ENCODE measurements at regions not wholly inside any gene's neighbourhood (a gene's known extent, or its start where the extent isn't known, plus 50 kb on each side); places are given as distances from the start of the nearest gene placed in this dataset.
"Not testable (repeated sequence)": the region's sequence is repeated elsewhere in the genome, so short reads cannot be mapped to it uniquely, and the experiment has no call there.

- DNase-seq, result no peak
Observed at GRCh38 chr3:154898443-154898842, 181.7 kb upstream of the MME start.

- DNase-seq, result no peak
Observed at GRCh38 chr3:154893813-154894212, 186.3 kb upstream of the MME start.

GRCh38 chr3:154889227-154889634 is 190.9 kb upstream of the MME start:
- DNase-seq, result no peak

- DNase-seq, result no peak
Observed at GRCh38 chr3:154887869-154888268, 192.2 kb upstream of the MME start.

GRCh38 chr3:154886437-154886836 is 193.7 kb upstream of the MME start:
- peak in 1 of 2 donors; percentile 16 for DNase-seq

- DNase-seq, result no peak
Observed at GRCh38 chr3:154885418-154885817, 194.7 kb upstream of the MME start.

GRCh38 chr3:154884952-154885351 is 195.2 kb upstream of the MME start:
- no peak for DNase-seq

GRCh38 chr3:154875142-154875541 is 205.0 kb upstream of the MME start:
- DNase-seq, result no peak

GRCh38 chr3:154872696-154873095 is 207.4 kb upstream of the MME start:
- no peak for DNase-seq

- no peak for DNase-seq
Observed at GRCh38 chr3:154872074-154872473, 208.0 kb upstream of the MME start.

- DNase-seq, result no peak
Observed at GRCh38 chr3:154864947-154865346, 215.2 kb upstream of the MME start.

- DNase-seq, result no peak
Observed at GRCh38 chr3:154862265-154862664, 217.9 kb upstream of the MME start.

GRCh38 chr3:154852998-154853397 is 227.1 kb upstream of the MME start:
- DNase-seq, result not testable (repeated sequence)

GRCh38 chr3:154852515-154852914 is 227.6 kb upstream of the MME start:
- no peak for DNase-seq

GRCh38 chr3:154851644-154852043 is 228.5 kb upstream of the MME start:
- no peak for DNase-seq

GRCh38 chr3:154850921-154851320 is 229.2 kb upstream of the MME start:
- DNase-seq, result no peak

- DNase-seq, result no peak
Observed at GRCh38 chr3:154849408-154849807, 230.7 kb upstream of the MME start.

GRCh38 chr3:154844863-154845262 is 235.3 kb upstream of the MME start:
- no peak for DNase-seq

GRCh38 chr3:154843647-154844046 is 236.5 kb upstream of the MME start:
- no peak for DNase-seq

- no peak for DNase-seq
Observed at GRCh38 chr3:154842536-154842935, 237.6 kb upstream of the MME start.

- DNase-seq, result no peak
Observed at GRCh38 chr3:154835639-154836038, 244.5 kb upstream of the MME start.

- DNase-seq, result not testable (repeated sequence)
Observed at GRCh38 chr3:154834831-154835230, 245.3 kb upstream of the MME start.

- no peak for DNase-seq
Observed at GRCh38 chr3:154829929-154830328, 250.2 kb upstream of the MME start.

- no peak for DNase-seq
Observed at GRCh38 chr3:154819491-154819890, 260.6 kb upstream of the MME start.

- no peak for DNase-seq
Observed at GRCh38 chr3:154818676-154819255, 261.4 kb upstream of the MME start.

GRCh38 chr3:154810017-154810416 is 270.1 kb upstream of the MME start:
- DNase-seq, result not testable (repeated sequence)
